ENCODE measurements at regions not wholly inside any gene's neighbourhood (a gene's known extent, or its start where the extent isn't known, plus 50 kb on each side); places are given as distances from the start of the nearest gene placed in this dataset.

DNA sequence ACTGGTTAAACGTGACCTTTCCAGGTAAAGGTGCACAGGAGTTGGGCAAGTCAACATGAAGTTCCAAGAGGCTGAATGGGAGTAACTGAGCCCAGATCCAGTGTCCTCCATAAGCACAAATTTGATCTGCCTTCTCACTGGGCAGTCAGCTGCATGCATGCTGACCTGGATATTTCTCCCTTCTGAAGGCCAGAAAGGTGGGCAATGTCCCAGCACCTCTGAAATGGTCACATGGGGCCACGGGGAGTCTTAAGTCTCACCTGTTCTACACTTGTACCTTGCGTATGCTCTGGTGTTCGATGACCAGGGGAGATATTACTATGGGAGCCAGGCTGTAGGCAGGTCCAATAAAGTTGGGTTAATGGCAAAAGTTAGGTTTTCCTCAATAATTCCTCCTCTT is 240.2 kb downstream of the SIPA1L2 start:
- Histone ChIP-seq H3K9me3 (no peaks in the 10 kb centered on the region), H3K36me3 (no peaks in the 10 kb centered on the region), H3K4me1 (peaks cover 3% of the 10 kb centered on the region), H3K4me3 (no peak overlapping the region), H3K27me3 (no peaks in the 10 kb centered on the region), H3K27ac (no peak overlapping the region)
- no peak for DNase-seq (ENCODE audit: low spot score in 2 of 2)
- TF ChIP-seq POLR2A (IDR thresholded peaks at IDR 0.05), result no peak
- TF ChIP-seq, protein P1, sequence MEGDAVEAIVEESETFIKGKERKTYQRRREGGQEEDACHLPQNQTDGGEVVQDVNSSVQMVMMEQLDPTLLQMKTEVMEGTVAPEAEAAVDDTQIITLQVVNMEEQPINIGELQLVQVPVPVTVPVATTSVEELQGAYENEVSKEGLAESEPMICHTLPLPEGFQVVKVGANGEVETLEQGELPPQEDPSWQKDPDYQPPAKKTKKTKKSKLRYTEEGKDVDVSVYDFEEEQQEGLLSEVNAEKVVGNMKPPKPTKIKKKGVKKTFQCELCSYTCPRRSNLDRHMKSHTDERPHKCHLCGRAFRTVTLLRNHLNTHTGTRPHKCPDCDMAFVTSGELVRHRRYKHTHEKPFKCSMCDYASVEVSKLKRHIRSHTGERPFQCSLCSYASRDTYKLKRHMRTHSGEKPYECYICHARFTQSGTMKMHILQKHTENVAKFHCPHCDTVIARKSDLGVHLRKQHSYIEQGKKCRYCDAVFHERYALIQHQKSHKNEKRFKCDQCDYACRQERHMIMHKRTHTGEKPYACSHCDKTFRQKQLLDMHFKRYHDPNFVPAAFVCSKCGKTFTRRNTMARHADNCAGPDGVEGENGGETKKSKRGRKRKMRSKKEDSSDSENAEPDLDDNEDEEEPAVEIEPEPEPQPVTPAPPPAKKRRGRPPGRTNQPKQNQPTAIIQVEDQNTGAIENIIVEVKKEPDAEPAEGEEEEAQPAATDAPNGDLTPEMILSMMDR (IDR thresholded peaks at IDR 0.05), result no peak
- no peak for TF ChIP-seq EP300 (IDR thresholded peaks at IDR 0.05)
- no peak for TF ChIP-seq POLR2AphosphoS5 (IDR thresholded peaks at IDR 0.05)
- WGBS, result 85% methylated on average over 4 of the region's 4 CpGs

DNA sequence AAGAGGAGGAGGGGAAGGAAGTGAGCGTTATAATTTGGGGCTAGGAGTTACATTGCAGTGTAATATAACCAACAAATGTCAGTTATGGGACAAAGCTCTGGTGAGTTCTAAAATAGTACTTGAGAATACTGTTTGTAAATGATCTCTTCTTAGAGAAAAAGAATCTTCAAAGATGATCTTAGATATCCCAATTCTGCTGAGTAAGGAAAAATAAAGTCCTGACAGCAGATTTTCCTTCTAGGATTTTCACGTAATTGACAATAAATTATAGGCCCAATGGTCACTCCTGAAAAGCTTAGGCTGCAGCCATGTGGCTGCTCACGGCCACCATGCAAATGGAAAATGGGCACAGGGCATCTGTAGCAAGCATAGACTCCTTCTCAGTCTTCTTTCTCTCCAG is 241.6 kb downstream of the SIPA1L2 start:
- no peak overlapping the region for H3K4me3 ChIP-seq
- no peak overlapping the region for H3K27ac ChIP-seq
- H3K27me3 ChIP-seq, result no peaks in the 10 kb centered on the region
- H3K9me3 ChIP-seq, result no peaks in the 10 kb centered on the region
- H3K4me1 ChIP-seq, result peaks cover 6% of the 10 kb centered on the region
- WGBS, result 91% methylated on average over 3 of the region's 3 CpGs
- no peak for DNase-seq (ENCODE audit: low spot score in 2 of 2)
- no peaks in the 10 kb centered on the region for H3K36me3 ChIP-seq
- TF ChIP-seq, protein P1 (IDR thresholded peaks at IDR 0.05), result no peak
- TF ChIP-seq POLR2A (IDR thresholded peaks at IDR 0.05) (no peak), POLR2AphosphoS5 (IDR thresholded peaks at IDR 0.05) (no peak), EP300 (IDR thresholded peaks at IDR 0.05) (no peak)

DNA sequence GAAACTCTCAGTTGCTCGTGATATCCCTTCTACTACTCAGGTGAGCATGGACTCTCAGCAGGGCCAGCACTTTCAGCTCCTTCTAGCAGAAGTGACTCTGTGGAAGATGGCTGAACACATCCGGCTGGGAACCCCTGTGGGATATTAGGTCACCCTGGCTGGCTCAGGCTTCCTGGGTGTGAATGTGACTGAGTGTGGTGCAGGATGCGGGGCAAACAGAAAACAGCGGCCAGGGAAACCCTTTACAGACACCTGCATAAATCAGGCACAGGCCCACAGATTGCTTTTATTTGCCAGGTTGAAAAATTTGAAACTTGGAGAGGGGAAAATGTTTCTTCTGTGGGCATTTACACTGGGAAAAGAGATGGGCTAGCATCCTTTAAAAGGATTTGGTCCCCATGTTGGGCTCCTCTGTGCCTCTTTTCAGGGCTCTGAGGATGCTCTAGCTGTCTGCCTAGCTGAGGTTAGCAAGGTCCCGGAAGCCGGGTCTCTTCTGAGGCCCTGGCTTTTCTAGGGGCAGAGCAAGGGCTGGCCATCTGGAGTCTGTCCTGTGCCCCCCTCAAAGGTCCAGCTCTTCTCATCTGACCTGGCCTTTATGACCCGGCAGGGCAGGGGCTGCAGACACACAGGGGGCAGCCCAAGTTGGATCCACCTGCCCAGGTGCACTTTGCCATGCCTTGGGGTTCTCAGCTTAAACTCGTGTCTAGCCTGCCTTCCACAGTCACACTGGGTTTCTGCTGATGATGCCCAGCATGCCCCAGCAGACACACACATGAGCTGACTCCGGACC is 243.0 kb downstream of the SIPA1L2 start:
- no peak for DNase-seq (ENCODE audit: low spot score in 2 of 2)
- H3K4me1 ChIP-seq, result peaks cover 6% of the 10 kb centered on the region
- H3K4me3 ChIP-seq, result no peak overlapping the region
- 85% methylated on average over 6 of the region's 9 CpGs for WGBS
- no peaks in the 10 kb centered on the region for H3K9me3 ChIP-seq
- no peaks in the 10 kb centered on the region for H3K27me3 ChIP-seq
- H3K36me3 ChIP-seq, result no peaks in the 10 kb centered on the region
- TF ChIP-seq POLR2AphosphoS5 (IDR thresholded peaks at IDR 0.05) (no peak), EP300 (IDR thresholded peaks at IDR 0.05) (no peak), POLR2A (IDR thresholded peaks at IDR 0.05) (no peak)
- TF ChIP-seq, protein P1 (IDR thresholded peaks at IDR 0.05), result no peak
- no peak overlapping the region for H3K27ac ChIP-seq

DNA sequence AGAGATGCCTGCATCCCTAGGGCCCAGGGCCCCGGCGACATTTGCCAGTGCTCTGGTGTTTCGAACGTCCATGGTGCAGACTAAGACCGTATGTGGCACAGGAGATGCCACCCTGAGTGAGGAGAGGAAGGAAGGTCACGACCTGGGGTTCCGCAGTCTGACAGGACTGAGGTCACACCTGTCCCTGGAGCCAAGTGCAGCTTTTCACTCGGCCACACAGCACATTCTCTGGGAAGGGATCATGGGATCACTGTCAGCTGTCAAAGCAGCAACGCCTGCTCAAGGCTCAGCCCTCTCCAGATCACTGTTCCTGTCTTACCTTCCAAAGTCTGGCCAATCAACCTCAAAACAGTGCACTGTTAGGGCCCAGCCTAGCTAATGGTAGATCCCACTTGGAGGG is 243.6 kb downstream of the SIPA1L2 start:
- H3K27me3 ChIP-seq, result no peaks in the 10 kb centered on the region

DNA sequence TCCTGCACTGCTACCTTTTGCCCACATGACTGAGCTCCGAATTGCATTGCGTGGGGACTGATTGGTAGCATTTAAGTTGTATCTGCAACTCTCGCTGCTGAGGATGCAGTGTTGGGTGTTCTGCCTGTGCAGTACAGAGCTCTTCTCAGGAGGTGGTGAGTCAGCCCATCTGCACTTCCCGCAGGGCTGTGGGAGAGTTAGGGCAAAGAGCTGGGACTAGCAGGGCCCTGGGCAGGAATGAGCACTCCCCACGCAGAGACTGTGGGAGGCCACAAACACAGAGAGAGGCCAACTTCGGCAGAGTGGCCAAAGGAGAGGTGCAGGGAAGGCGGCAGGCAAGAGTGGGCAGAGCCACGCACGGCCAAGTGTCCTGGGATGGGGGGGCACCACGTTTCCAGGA is 244.7 kb downstream of the SIPA1L2 start:
- Histone ChIP-seq H3K4me3 (no peak overlapping the region), H3K4me1 (peaks cover 6% of the 10 kb centered on the region), H3K36me3 (no peaks in the 10 kb centered on the region), H3K9me3 (no peaks in the 10 kb centered on the region), H3K27me3 (no peaks in the 10 kb centered on the region), H3K27ac (no peak overlapping the region)
- TF ChIP-seq, protein P1 (IDR thresholded peaks at IDR 0.05), result no peak
- no peak for TF ChIP-seq EP300 (IDR thresholded peaks at IDR 0.05)
- no peak for TF ChIP-seq POLR2AphosphoS5 (IDR thresholded peaks at IDR 0.05)
- no peak for TF ChIP-seq POLR2A (IDR thresholded peaks at IDR 0.05)
- no peak for DNase-seq (ENCODE audit: low spot score in 2 of 2)
- 77% methylated on average over 8 of the region's 10 CpGs for WGBS

More for the DNA sequence above, 243.6 kb downstream of the SIPA1L2 start:
- no peak for DNase-seq (ENCODE audit: low spot score in 2 of 2)
- WGBS, result 100% methylated on average over 1 of the region's 9 CpGs
- H3K36me3 ChIP-seq, result no peaks in the 10 kb centered on the region
- H3K4me3 ChIP-seq, result no peak overlapping the region
- no peak overlapping the region for H3K27ac ChIP-seq
- no peaks in the 10 kb centered on the region for H3K9me3 ChIP-seq
- H3K4me1 ChIP-seq, result peaks cover 6% of the 10 kb centered on the region
- no peak for TF ChIP-seq POLR2A (IDR thresholded peaks at IDR 0.05)
- no peak for TF ChIP-seq EP300 (IDR thresholded peaks at IDR 0.05)
- TF ChIP-seq, protein P1 (IDR thresholded peaks at IDR 0.05), result no peak
- TF ChIP-seq POLR2AphosphoS5 (IDR thresholded peaks at IDR 0.05), result no peak
